Upper lobe of left lung (tissue), 4 donors: ENCODE measurements at regions not wholly inside any gene's neighbourhood (a gene's known extent, or its start where the extent isn't known, plus 50 kb on each side); places are given as distances from the start of the nearest gene placed in this dataset.

Source experiments
- EP300 ChIP-seq, 4 donors: sonication (generic); formaldehyde crosslinking; IDR thresholded peaks; one replicate each; pipeline ENCODE4 v1.5.1; 2017; ENCODE audit warnings: antibody characterized with exemption in 4 of 4, control low read depth in 2 of 4
- POLR2A ChIP-seq, 4 donors: fragments of 450-650 bp; IDR thresholded peaks; one replicate each; pipeline ENCODE4 v1.5.1; 2016 to 2017; ENCODE audit warnings: antibody characterized with exemption in 4 of 4, mild to moderate bottlenecking in 2 of 4
- TF ChIP-seq, protein P1 (sequence below), 6 experiments: fragments of 450-650 bp in 4 of 6; fragments of 200-600 bp in 2 of 6; sonication (generic) in 2 of 6; IDR thresholded peaks; one replicate each; pipeline ENCODE4 v1.5.1; 2016 to 2019; ENCODE audit warnings: antibody characterized with exemption in 6 of 6

DNA sequence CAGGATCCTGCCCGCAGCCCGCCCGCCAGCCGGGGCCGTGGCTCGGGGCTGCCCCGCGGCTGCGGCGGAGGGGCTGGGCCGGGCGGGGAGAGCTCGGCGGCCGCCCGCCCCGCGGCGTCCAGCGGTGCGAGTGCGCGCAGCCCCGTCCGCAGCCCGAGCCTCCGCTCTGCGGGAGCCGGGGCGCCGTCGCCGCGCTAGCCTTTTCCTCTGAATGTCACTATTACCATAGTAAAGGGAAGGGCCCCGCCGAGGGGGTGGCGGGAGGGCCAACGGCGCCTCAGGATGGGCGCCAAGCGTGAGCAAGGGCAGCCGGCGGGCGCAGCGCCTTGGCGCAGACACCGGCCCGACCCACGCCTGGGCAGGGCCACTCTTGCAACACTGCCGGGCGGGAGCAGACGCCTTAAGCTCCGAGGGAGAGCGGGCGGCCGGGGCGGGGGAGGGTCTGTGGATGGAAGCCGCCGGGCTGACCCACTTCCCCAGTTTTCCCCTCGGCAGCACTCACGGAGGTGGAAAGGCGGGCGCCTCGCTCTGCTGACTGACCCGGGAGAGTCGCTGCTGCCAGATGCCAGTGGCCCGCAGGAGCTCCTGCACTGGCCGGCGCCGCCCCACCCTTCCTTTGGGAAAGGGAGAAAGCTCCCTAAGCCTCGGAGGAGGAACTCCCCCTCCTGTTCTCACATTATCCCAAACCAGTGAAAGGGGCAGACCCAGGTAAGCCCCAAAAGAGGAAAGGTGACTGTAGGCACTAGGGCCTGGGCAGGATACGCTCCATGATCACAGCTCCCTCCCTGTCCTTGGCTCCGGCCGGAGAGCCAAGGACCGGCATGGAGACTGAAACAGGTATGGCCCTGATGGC is 329.4 kb downstream of the HNRNPD start:
- TF ChIP-seq, protein P1, sequence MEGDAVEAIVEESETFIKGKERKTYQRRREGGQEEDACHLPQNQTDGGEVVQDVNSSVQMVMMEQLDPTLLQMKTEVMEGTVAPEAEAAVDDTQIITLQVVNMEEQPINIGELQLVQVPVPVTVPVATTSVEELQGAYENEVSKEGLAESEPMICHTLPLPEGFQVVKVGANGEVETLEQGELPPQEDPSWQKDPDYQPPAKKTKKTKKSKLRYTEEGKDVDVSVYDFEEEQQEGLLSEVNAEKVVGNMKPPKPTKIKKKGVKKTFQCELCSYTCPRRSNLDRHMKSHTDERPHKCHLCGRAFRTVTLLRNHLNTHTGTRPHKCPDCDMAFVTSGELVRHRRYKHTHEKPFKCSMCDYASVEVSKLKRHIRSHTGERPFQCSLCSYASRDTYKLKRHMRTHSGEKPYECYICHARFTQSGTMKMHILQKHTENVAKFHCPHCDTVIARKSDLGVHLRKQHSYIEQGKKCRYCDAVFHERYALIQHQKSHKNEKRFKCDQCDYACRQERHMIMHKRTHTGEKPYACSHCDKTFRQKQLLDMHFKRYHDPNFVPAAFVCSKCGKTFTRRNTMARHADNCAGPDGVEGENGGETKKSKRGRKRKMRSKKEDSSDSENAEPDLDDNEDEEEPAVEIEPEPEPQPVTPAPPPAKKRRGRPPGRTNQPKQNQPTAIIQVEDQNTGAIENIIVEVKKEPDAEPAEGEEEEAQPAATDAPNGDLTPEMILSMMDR (IDR thresholded peaks at IDR 0.05) = no peak
- TF ChIP-seq EP300 (IDR thresholded peaks at IDR 0.05) = no peak
- no peak for TF ChIP-seq POLR2A (IDR thresholded peaks at IDR 0.05)
